ENCODE measurements at regions not wholly inside any gene's neighbourhood (a gene's known extent, or its start where the extent isn't known, plus 50 kb on each side); places are given as distances from the start of the nearest gene placed in this dataset.

DNA sequence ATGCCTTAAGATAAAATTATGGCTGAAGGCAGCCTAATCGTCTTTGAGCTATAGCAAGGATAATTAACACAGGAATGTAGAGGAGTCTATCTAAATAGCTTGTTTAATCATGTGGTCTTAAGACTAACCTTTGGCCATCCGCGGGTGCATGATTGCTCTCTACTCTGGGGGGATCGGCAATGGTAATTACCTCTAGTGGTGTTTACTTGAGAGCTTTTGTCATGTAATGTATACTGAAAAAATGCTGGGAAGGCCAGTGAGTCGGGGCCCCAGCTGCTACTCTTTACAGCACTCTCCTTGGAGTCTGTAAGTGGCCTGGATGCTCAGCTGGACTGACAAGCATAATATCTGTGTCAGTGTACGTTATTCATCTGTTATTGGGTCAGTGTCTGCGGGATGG, 65.5 kb upstream of the GNPDA2 start:
- Histone ChIP-seq H3K9me3 (replicated peaks) (peaks cover 12% of the 10 kb centered on the region), H3K4me1 (no peaks in the 10 kb centered on the region), H3K27me3 (ENCODE audit: low read depth) (no peaks in the 10 kb centered on the region), H3K27ac (replicated peaks) (no peak overlapping the region), H3K4me3 (no peak overlapping the region), H3K36me3 (no peaks in the 10 kb centered on the region)
- DNase-seq, result no peak
- intact Hi-C loops (cut with micrococcal nuclease), result no loop called here
- TF ChIP-seq, protein P1, sequence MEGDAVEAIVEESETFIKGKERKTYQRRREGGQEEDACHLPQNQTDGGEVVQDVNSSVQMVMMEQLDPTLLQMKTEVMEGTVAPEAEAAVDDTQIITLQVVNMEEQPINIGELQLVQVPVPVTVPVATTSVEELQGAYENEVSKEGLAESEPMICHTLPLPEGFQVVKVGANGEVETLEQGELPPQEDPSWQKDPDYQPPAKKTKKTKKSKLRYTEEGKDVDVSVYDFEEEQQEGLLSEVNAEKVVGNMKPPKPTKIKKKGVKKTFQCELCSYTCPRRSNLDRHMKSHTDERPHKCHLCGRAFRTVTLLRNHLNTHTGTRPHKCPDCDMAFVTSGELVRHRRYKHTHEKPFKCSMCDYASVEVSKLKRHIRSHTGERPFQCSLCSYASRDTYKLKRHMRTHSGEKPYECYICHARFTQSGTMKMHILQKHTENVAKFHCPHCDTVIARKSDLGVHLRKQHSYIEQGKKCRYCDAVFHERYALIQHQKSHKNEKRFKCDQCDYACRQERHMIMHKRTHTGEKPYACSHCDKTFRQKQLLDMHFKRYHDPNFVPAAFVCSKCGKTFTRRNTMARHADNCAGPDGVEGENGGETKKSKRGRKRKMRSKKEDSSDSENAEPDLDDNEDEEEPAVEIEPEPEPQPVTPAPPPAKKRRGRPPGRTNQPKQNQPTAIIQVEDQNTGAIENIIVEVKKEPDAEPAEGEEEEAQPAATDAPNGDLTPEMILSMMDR (IDR thresholded peaks at IDR 0.05; ENCODE audit: borderline replicate concordance), result no peak

DNA sequence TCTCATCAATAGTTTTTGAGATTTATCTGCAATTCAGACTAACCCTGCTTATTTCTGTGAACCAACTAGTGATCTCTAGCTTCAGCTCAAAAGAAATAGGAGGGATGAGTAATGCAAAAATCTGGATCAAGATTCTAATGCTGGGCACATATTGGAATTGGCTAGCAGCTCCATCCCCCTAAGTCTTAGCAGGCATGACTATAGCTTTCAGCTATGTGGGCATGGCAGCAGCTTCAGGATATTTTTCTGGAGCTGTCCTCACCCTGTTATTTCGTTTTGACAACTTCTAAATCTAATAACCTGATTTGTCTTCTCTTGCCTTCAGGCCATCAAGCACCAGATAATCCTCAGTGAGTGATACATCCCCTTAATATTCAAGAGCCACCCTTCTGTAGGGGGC, 50.8 kb upstream of the GNPDA2 start:
- Histone ChIP-seq H3K9me3 (replicated peaks) (peaks cover 20% of the 10 kb centered on the region), H3K27me3 (ENCODE audit: low read depth) (no peaks in the 10 kb centered on the region), H3K4me1 (no peaks in the 10 kb centered on the region), H3K27ac (replicated peaks) (no peak overlapping the region), H3K4me3 (no peak overlapping the region), H3K36me3 (no peaks in the 10 kb centered on the region)
- intact Hi-C loops (cut with micrococcal nuclease), result no loop called here
- DNase-seq, result no peak
- TF ChIP-seq, protein P1 (IDR thresholded peaks at IDR 0.05; ENCODE audit: borderline replicate concordance), result no peak
